ENCODE measurements at regions not wholly inside any gene's neighbourhood (a gene's known extent, or its start where the extent isn't known, plus 50 kb on each side); places are given as distances from the start of the nearest gene placed in this dataset.
"Not testable (repeated sequence)": the region's sequence is repeated elsewhere in the genome, so short reads cannot be mapped to it uniquely, and the experiment has no call there.

GRCh38 chr16:88136939-88137338, 185.7 kb downstream of the BANP start:
- in situ Hi-C loops (cut with MboI); H3F3A ChIP-seq (ENCODE audit: insufficient read depth); H3K4me1 ChIP-seq (ENCODE audit: insufficient read depth); DNase-seq; H3K4me2 ChIP-seq (ENCODE audit: unreplicated experiment); H2AFZ ChIP-seq; H3K27ac ChIP-seq; H3K36me3 ChIP-seq (ENCODE audit: low read depth); H3K9me2 ChIP-seq (ENCODE audit: insufficient read depth); H3K79me2 ChIP-seq (ENCODE audit: insufficient read depth); H3K4me3 ChIP-seq; H3K9ac ChIP-seq; H3K9me3 ChIP-seq (ENCODE audit: low read depth); H4K20me1 ChIP-seq (ENCODE audit: insufficient read depth): not testable (repeated sequence)
- WGBS, 2 experiments (ENCODE audit: low coverage in 1 of 2, low lambda C conversion rate in 2 of 2, missing lambda C conversion rate in 2 of 2): 86 to 95% methylated on average over 4 of the region's 4 CpGs
- H3K27me3 ChIP-seq (replicated peaks; ENCODE audit: insufficient read depth): peaks cover 15% of the 10 kb centered on the region; the same call in 1 of the 2 replicates

GRCh38 chr16:88139141-88139540, 187.9 kb downstream of the BANP start:
- H3K36me3 ChIP-seq (ENCODE audit: low read depth); DNase-seq; in situ Hi-C loops (cut with MboI); H3K79me2 ChIP-seq (ENCODE audit: insufficient read depth); H3F3A ChIP-seq (ENCODE audit: insufficient read depth); H3K4me1 ChIP-seq (ENCODE audit: insufficient read depth); H3K27ac ChIP-seq; H3K4me3 ChIP-seq; H2AFZ ChIP-seq; H3K9ac ChIP-seq; H3K4me2 ChIP-seq (ENCODE audit: unreplicated experiment); H3K9me2 ChIP-seq (ENCODE audit: insufficient read depth); H4K20me1 ChIP-seq (ENCODE audit: insufficient read depth); H3K9me3 ChIP-seq (ENCODE audit: low read depth): not testable (repeated sequence)
- H3K27me3 ChIP-seq (replicated peaks; ENCODE audit: insufficient read depth): peaks cover 13% of the 10 kb centered on the region; the same call in 1 of the 2 replicates
- WGBS, 2 experiments (ENCODE audit: low coverage in 1 of 2, low lambda C conversion rate in 2 of 2, missing lambda C conversion rate in 2 of 2): 69 to 72% methylated on average over 6 of the region's 6 CpGs

GRCh38 chr16:88140195-88140594, 189.0 kb downstream of the BANP start:
- H3K27me3 ChIP-seq (replicated peaks; ENCODE audit: insufficient read depth); H3K27ac ChIP-seq; H3F3A ChIP-seq (ENCODE audit: insufficient read depth); H4K20me1 ChIP-seq (ENCODE audit: insufficient read depth); H3K79me2 ChIP-seq (ENCODE audit: insufficient read depth); H2AFZ ChIP-seq; H3K4me3 ChIP-seq; H3K9me2 ChIP-seq (ENCODE audit: insufficient read depth); DNase-seq; H3K4me1 ChIP-seq (ENCODE audit: insufficient read depth); H3K4me2 ChIP-seq (ENCODE audit: unreplicated experiment); H3K36me3 ChIP-seq (ENCODE audit: low read depth); in situ Hi-C loops (cut with MboI); H3K9ac ChIP-seq; H3K9me3 ChIP-seq (ENCODE audit: low read depth): not testable (repeated sequence)
- 86 to 93% methylated on average over 19 to 20 of the region's 20 CpGs for WGBS, 2 experiments (ENCODE audit: low coverage in 1 of 2, low lambda C conversion rate in 2 of 2, missing lambda C conversion rate in 2 of 2)

- Histone ChIP-seq H3K4me1 (ENCODE audit: insufficient read depth) (no peaks in the 10 kb centered on the region), H3K4me2 (ENCODE audit: unreplicated experiment) (no peak overlapping the region), H3F3A (ENCODE audit: insufficient read depth) (no peaks in the 10 kb centered on the region), H3K27me3 (replicated peaks; ENCODE audit: insufficient read depth) (peaks cover 4% of the 10 kb centered on the region; the same call in 1 of the 2 replicates), H3K4me3 (no peak overlapping the region), H3K9me2 (ENCODE audit: insufficient read depth) (no peaks in the 10 kb centered on the region), H3K36me3 (ENCODE audit: low read depth) (no peaks in the 10 kb centered on the region), H3K27ac (no peak overlapping the region), H2AFZ (no peak overlapping the region), H3K9me3 (ENCODE audit: low read depth) (no peaks in the 10 kb centered on the region), H3K79me2 (ENCODE audit: insufficient read depth) (no peaks in the 10 kb centered on the region), H4K20me1 (ENCODE audit: insufficient read depth) (no peaks in the 10 kb centered on the region), H3K9ac (no peak overlapping the region)
- in situ Hi-C loops (cut with MboI): no loop called here
- WGBS, 2 experiments (ENCODE audit: low coverage in 1 of 2, low lambda C conversion rate in 2 of 2, missing lambda C conversion rate in 2 of 2): 80 to 85% methylated on average over 9 to 13 of the region's 13 CpGs
- no peak for DNase-seq
- TF ChIP-seq EZH2 (IDR thresholded peaks at IDR 0.05; ENCODE audit: insufficient read depth, poor library complexity, severe bottlenecking) (no peak), EZH2phosphoT487 (IDR thresholded peaks at IDR 0.05; ENCODE audit: insufficient read depth, low read depth) (no peak)
These were observed 190.3 kb downstream of the BANP start for GRCh38 chr16:88141580-88141979.

- H3K4me3 ChIP-seq; H3K4me2 ChIP-seq (ENCODE audit: unreplicated experiment); H4K20me1 ChIP-seq (ENCODE audit: insufficient read depth); H3K79me2 ChIP-seq (ENCODE audit: insufficient read depth); H3K4me1 ChIP-seq (ENCODE audit: insufficient read depth); H3F3A ChIP-seq (ENCODE audit: insufficient read depth); H3K27ac ChIP-seq; H3K9ac ChIP-seq; H2AFZ ChIP-seq; H3K36me3 ChIP-seq (ENCODE audit: low read depth); H3K9me3 ChIP-seq (ENCODE audit: low read depth); DNase-seq; in situ Hi-C loops (cut with MboI); H3K27me3 ChIP-seq (replicated peaks; ENCODE audit: insufficient read depth); H3K9me2 ChIP-seq (ENCODE audit: insufficient read depth): not testable (repeated sequence)
- 89 to 90% methylated on average over 21 to 23 of the region's 23 CpGs for WGBS, 2 experiments (ENCODE audit: low coverage in 1 of 2, low lambda C conversion rate in 2 of 2, missing lambda C conversion rate in 2 of 2)
These were observed 191.1 kb downstream of the BANP start for GRCh38 chr16:88142056-88142935.

- WGBS, 2 experiments (ENCODE audit: low coverage in 1 of 2, low lambda C conversion rate in 2 of 2, missing lambda C conversion rate in 2 of 2): 9 to 11% methylated on average over 28 to 32 of the region's 39 CpGs
- H4K20me1 ChIP-seq (ENCODE audit: insufficient read depth); DNase-seq; H3K9me2 ChIP-seq (ENCODE audit: insufficient read depth); in situ Hi-C loops (cut with MboI); H3K79me2 ChIP-seq (ENCODE audit: insufficient read depth); H3K9me3 ChIP-seq (ENCODE audit: low read depth); H3K9ac ChIP-seq; H3K36me3 ChIP-seq (ENCODE audit: low read depth); H3K4me3 ChIP-seq; H3K27ac ChIP-seq; H3K4me1 ChIP-seq (ENCODE audit: insufficient read depth); H3K27me3 ChIP-seq (replicated peaks; ENCODE audit: insufficient read depth); H2AFZ ChIP-seq; H3F3A ChIP-seq (ENCODE audit: insufficient read depth); H3K4me2 ChIP-seq (ENCODE audit: unreplicated experiment): not testable (repeated sequence)
These were observed 192.1 kb downstream of the BANP start for GRCh38 chr16:88143122-88144027.

All from GM23248 (cell line).